H1 (cell line): ENCODE measurements at regions not wholly inside any gene's neighbourhood (a gene's known extent, or its start where the extent isn't known, plus 50 kb on each side); places are given as distances from the start of the nearest gene placed in this dataset.

ENCODE experiments used
- CTCF ChIA-PET: fragments of 300-600 bp; sonication (Branson Sonifier 250); formaldehyde crosslinking; loops from one replicate; lab custom pipeline; 2021; ENCODE audit not compliant: partially characterized antibody; lab: Charles Lee
- POLR2A ChIA-PET: fragments of 300-600 bp; sonication (Branson Sonifier 250); formaldehyde crosslinking; loops from one replicate; lab custom pipeline; 2021; ENCODE audit warnings: inconsistent platforms; ENCODE audit not compliant: partially characterized antibody; lab: Charles Lee
- DNase-seq, 2 experiments: peaks; one replicate each; pipeline versions ENCODE4 v3.0.0 to v3.0.0-alpha.2; 2010 to 2022; ENCODE audit warnings: low spot score in 2 of 2, low read depth in 1 of 2, mixed read lengths in 1 of 2
- FAIRE-seq: peaks from 2 replicates; lab custom pipeline; 2011; peaks lifted over from hg19 to GRCh38; lab: Jason Lieb, UNC
- H2AFZ ChIP-seq: 2 replicates; pipeline ENCODE4 v1.8.1; 2012; ENCODE audit warnings: low read length, inconsistent platforms
- H2AK5ac ChIP-seq: 2 replicates; pipeline ENCODE4 v1.6.1; 2013; ENCODE audit warnings: low read depth, low read length
- H2BK120ac ChIP-seq: replicated peaks from 2 replicates; pipeline ENCODE3; 2013; ENCODE audit warnings: low read depth, low read length, inconsistent platforms
- H2BK12ac ChIP-seq: 2 replicates; pipeline ENCODE4 v1.6.1; 2013; ENCODE audit warnings: low read depth, low read length
- H2BK15ac ChIP-seq: 2 replicates; pipeline ENCODE4 v1.6.1; 2013; ENCODE audit warnings: low read length
- H2BK20ac ChIP-seq: 2 replicates; pipeline ENCODE4 v1.6.1; 2013; ENCODE audit warnings: low read length
- H2BK5ac ChIP-seq: 2 replicates; pipeline ENCODE4 v1.6.1; 2013; ENCODE audit warnings: low read depth, low read length
- H3K14ac ChIP-seq: 2 replicates; pipeline ENCODE4 v1.6.1; 2013; ENCODE audit warnings: inconsistent platforms; ENCODE audit not compliant: insufficient read length
- H3K18ac ChIP-seq: 2 replicates; pipeline ENCODE4 v1.6.1; 2013; ENCODE audit warnings: low read length; ENCODE audit errors: extremely low read depth
- H3K23ac ChIP-seq: 2 replicates; pipeline ENCODE4 v1.6.1; 2013; ENCODE audit warnings: inconsistent platforms; ENCODE audit not compliant: insufficient read length
- H3K23me2 ChIP-seq: 2 replicates; pipeline ENCODE4 v1.6.1; 2013; ENCODE audit warnings: low read depth, low read length
- H3K27ac ChIP-seq: 2 replicates; pipeline ENCODE4 v1.6.1; 2011; ENCODE audit warnings: low read depth, low read length, inconsistent platforms
- H3K27me3 ChIP-seq, 4 experiments: replicated peaks in 1 of 4; 1 replicate in 1 of 4; 2 replicates in 3 of 4; pipeline versions ENCODE4 v1.6.1 to v1.8.1; 2011 to 2013; ENCODE audit warnings: low read length in 3 of 4, mild to moderate bottlenecking in 3 of 4, inconsistent platforms in 2 of 4, mixed read lengths in 2 of 4, moderate library complexity in 1 of 4; ENCODE audit not compliant: control insufficient read depth in 3 of 4, insufficient read depth in 3 of 4; ENCODE audit errors: extremely low read depth in 1 of 4
- H3K36me3 ChIP-seq, 4 experiments: 2 replicates each; pipeline versions ENCODE4 v1.6.1 to v1.8.1; 2011 to 2013; ENCODE audit warnings: mild to moderate bottlenecking in 4 of 4, low read length in 3 of 4, moderate library complexity in 2 of 4, control low read depth in 1 of 4, inconsistent platforms in 1 of 4; ENCODE audit not compliant: insufficient read depth in 4 of 4, control insufficient read depth in 2 of 4
- H3K4ac ChIP-seq: replicated peaks from 2 replicates; pipeline ENCODE3; 2013; ENCODE audit warnings: low read length, low read depth, mixed read lengths, inconsistent platforms; ENCODE audit not compliant: insufficient read length
- H3K4me1 ChIP-seq, 4 experiments: replicated peaks in 1 of 4; 1 replicate in 1 of 4; 2 replicates in 3 of 4; pipeline versions ENCODE4 v1.6.1 to v1.8.1; 2011 to 2013; ENCODE audit warnings: low read length in 3 of 4, inconsistent platforms in 2 of 4, mixed read lengths in 1 of 4; ENCODE audit not compliant: insufficient read depth in 4 of 4, control insufficient read depth in 3 of 4
- H3K4me2 ChIP-seq, 2 experiments: 2 replicates each; pipeline versions ENCODE4 v1.6.1 to v1.8.1; 2011 to 2013; ENCODE audit warnings: low read depth in 2 of 2, low read length in 2 of 2, control low read depth in 1 of 2, inconsistent platforms in 1 of 2, mild to moderate bottlenecking in 1 of 2; ENCODE audit not compliant: insufficient read depth in 1 of 2
- H3K4me3 ChIP-seq, 4 experiments: fragments of 200-600, 300-600 bp in 1 of 4; sonication (generic), shearing (Covaris generic), sonication (Bioruptor Twin) in 1 of 4; 2 replicates each; pipeline versions ENCODE4 v1.5.1 to v1.8.1; 2011 to 2016; ENCODE audit warnings: low read length in 4 of 4, low read depth in 3 of 4, control low read depth in 2 of 4, inconsistent platforms in 2 of 4, mild to moderate bottlenecking in 2 of 4, mixed read lengths in 1 of 4, moderate library complexity in 1 of 4; ENCODE audit not compliant: insufficient read depth in 2 of 4; ENCODE audit errors: extremely low read depth in 1 of 4
- H3K56ac ChIP-seq: replicated peaks from 2 replicates; pipeline ENCODE3; 2013; ENCODE audit warnings: low read depth, mild to moderate bottlenecking, mixed read lengths, low read length, inconsistent platforms; ENCODE audit not compliant: insufficient read length
- H3K79me1 ChIP-seq: 2 replicates; pipeline ENCODE4 v1.6.1; 2013; ENCODE audit warnings: low read depth, low read length, control low read depth
- H3K79me2 ChIP-seq, 2 experiments: 2 replicates each; pipeline versions ENCODE4 v1.6.1 to v1.8.1; 2012 to 2013; ENCODE audit warnings: low read length in 2 of 2, mild to moderate bottlenecking in 2 of 2, inconsistent platforms in 1 of 2; ENCODE audit not compliant: insufficient read depth in 2 of 2, control insufficient read depth in 1 of 2
- H3K9ac ChIP-seq, 4 experiments: replicated peaks in 1 of 4; 1 replicate in 1 of 4; 2 replicates in 3 of 4; pipeline versions ENCODE4 v1.6.1 to v1.8.1; 2011 to 2013; ENCODE audit warnings: low read depth in 3 of 4, low read length in 3 of 4, control low read depth in 2 of 4, mild to moderate bottlenecking in 2 of 4, moderate library complexity in 2 of 4, inconsistent platforms in 1 of 4; ENCODE audit errors: extremely low read depth in 1 of 4
- H3K9me3 ChIP-seq, 2 experiments: 2 replicates each; pipeline versions ENCODE4 v1.6.1 to v1.8.1; 2012 to 2013; ENCODE audit warnings: mild to moderate bottlenecking in 2 of 2, moderate library complexity in 2 of 2, control low read depth in 1 of 2, inconsistent platforms in 1 of 2, low read depth in 1 of 2, low read length in 1 of 2, mixed read lengths in 1 of 2; ENCODE audit not compliant: insufficient read depth in 2 of 2
- H4K20me1 ChIP-seq, 2 experiments: replicated peaks in 1 of 2; 2 replicates each; pipeline versions ENCODE3 to v1.8.1; 2011 to 2013; ENCODE audit warnings: inconsistent platforms in 2 of 2, low read length in 2 of 2, mild to moderate bottlenecking in 1 of 2; ENCODE audit not compliant: insufficient read depth in 2 of 2, control insufficient read depth in 1 of 2
- H4K5ac ChIP-seq: 2 replicates; pipeline ENCODE4 v1.6.1; 2013; ENCODE audit warnings: low read length, low read depth, mixed read lengths, inconsistent platforms; ENCODE audit not compliant: insufficient read length
- H4K8ac ChIP-seq: 2 replicates; pipeline ENCODE4 v1.8.0; 2013; ENCODE audit warnings: mild to moderate bottlenecking, moderate library complexity, low read length, inconsistent platforms; ENCODE audit not compliant: insufficient read depth; ENCODE audit errors: extremely low read depth
- H4K91ac ChIP-seq: replicated peaks from 2 replicates; pipeline ENCODE3; 2013; ENCODE audit warnings: low read length, mixed read lengths, inconsistent platforms; ENCODE audit not compliant: insufficient read length
- ATF3 ChIP-seq: IDR thresholded peaks from 2 replicates; pipeline ENCODE4 v1.6.1; 2011; ENCODE audit warnings: low read depth, mild to moderate bottlenecking, low read length; ENCODE audit not compliant: insufficient read depth
- BCL11A ChIP-seq, 2 experiments: IDR thresholded peaks; one replicate each; pipeline ENCODE4 v1.6.1; 2011; ENCODE audit warnings: low read depth in 2 of 2, low read length in 2 of 2, mild to moderate bottlenecking in 2 of 2
- BRCA1 ChIP-seq: IDR thresholded peaks from 2 replicates; pipeline ENCODE4 v1.6.1; 2012; ENCODE audit warnings: low read depth, low read length, improper control_type of control experiment
- CBX5 ChIP-seq: fragments of 300-800, 300-1000 bp; sonication (generic); IDR thresholded peaks from 2 replicates; pipeline ENCODE4 v1.7.1; 2016; ENCODE audit warnings: antibody characterized with exemption, low read length, low read depth
- CHD2 ChIP-seq: IDR thresholded peaks from 2 replicates; pipeline ENCODE4 v1.6.1; 2012; ENCODE audit warnings: low read length, improper control_type of control experiment
- KDM4A ChIP-seq: IDR thresholded peaks from one replicate; pipeline ENCODE4 v1.7.1; 2012; ENCODE audit warnings: low read depth, mild to moderate bottlenecking, moderate library complexity, low read length, inconsistent platforms; ENCODE audit not compliant: severe bottlenecking
- MAX ChIP-seq: IDR thresholded peaks from 2 replicates; pipeline ENCODE4 v1.6.1; 2012; ENCODE audit warnings: inconsistent platforms
- POLR2AphosphoS5 ChIP-seq: IDR thresholded peaks from 2 replicates; pipeline ENCODE4 v1.6.1; 2011; ENCODE audit warnings: low read depth, low read length
- RBBP5 ChIP-seq: IDR thresholded peaks from 2 replicates; pipeline ENCODE4 v1.7.1; 2012; ENCODE audit warnings: low read depth, mild to moderate bottlenecking, inconsistent platforms, low read length, moderate library complexity, borderline replicate concordance
- SIX5 ChIP-seq: IDR thresholded peaks from 2 replicates; pipeline ENCODE4 v1.6.1; 2011; ENCODE audit warnings: mild to moderate bottlenecking, low read depth, low read length
- SRF ChIP-seq: IDR thresholded peaks from 2 replicates; pipeline ENCODE4 v1.6.1; 2011; ENCODE audit warnings: mild to moderate bottlenecking, low read depth, low read length, moderate library complexity
- TCF12 ChIP-seq: IDR thresholded peaks from 2 replicates; pipeline ENCODE4 v1.6.1; 2011; ENCODE audit warnings: low read depth, mild to moderate bottlenecking, low read length
- TEAD4 ChIP-seq: IDR thresholded peaks from 2 replicates; pipeline ENCODE4 v1.6.1; 2012; ENCODE audit warnings: low read depth, low read length, inconsistent platforms, mixed read lengths
- ZNF274 ChIP-seq: IDR thresholded peaks from 2 replicates; pipeline ENCODE4 v1.7.0; 2012; ENCODE audit warnings: low read length, borderline replicate concordance; ENCODE audit errors: extremely low read depth
- WGBS, 2 experiments: shearing (Covaris generic) in 1 of 2; methylation state at CpG; one replicate each; pipeline versions ENCODE4 v1.1.6 to v1.1.7; 2013 to 2015; ENCODE audit warnings: low lambda C conversion rate in 2 of 2, mixed read lengths in 2 of 2, inconsistent platforms in 1 of 2, low coverage in 1 of 2, missing lambda C conversion rate in 1 of 2; ENCODE audit not compliant: insufficient replicate concordance in 2 of 2, insufficient coverage in 1 of 2, insufficient read length in 1 of 2; ENCODE audit errors: extremely low coverage in 1 of 2, missing lambda C conversion rate in 1 of 2; 5-methylcytosine and 5-hydroxymethylcytosine counted together

- Histone ChIP-seq H4K20me1 (no peaks in the 10 kb centered on the region), H3K4ac (no peak overlapping the region), H3K9me3 (no peaks in the 10 kb centered on the region), H2AFZ (no peak overlapping the region), H2BK20ac (no peak overlapping the region), H2BK12ac (peak overlapping the region; percentile 80; the same call in 1 of the 2 replicates), H4K5ac (no peak overlapping the region), H3K9ac (no peak overlapping the region), H2BK120ac (no peak overlapping the region), H2BK15ac (no peak overlapping the region; the same call in 1 of the 2 replicates), H3K23ac (no peak overlapping the region), H4K91ac (no peak overlapping the region), H2AK5ac (peak overlapping the region; percentile 70; the same call in 1 of the 2 replicates), H3K23me2 (no peaks in the 10 kb centered on the region), H3K4me2 (peak overlapping the region; percentile 20 to 44; a peak in 3 of 4 replicates), H3K36me3 (no peaks in the 10 kb centered on the region), H3K56ac (no peak overlapping the region), H3K27ac (no peak overlapping the region), H3K27me3 (no peaks in the 10 kb centered on the region; a peak in 1 of 7 replicates), H3K4me3 (no peak overlapping the region), H3K79me2 (no peaks in the 10 kb centered on the region), H3K18ac (no peak overlapping the region), H3K14ac (no peak overlapping the region), H3K79me1 (no peaks in the 10 kb centered on the region), H3K4me1 (peaks cover 0 to 17% (median 3%) of the 10 kb centered on the region in 4 experiments; a peak in 4 of 7 replicates), H4K8ac (no peak overlapping the region), H2BK5ac (no peak overlapping the region)
- 53% methylated on average over 5 of the region's 5 CpGs; no CpG with 5 or more reads in 1 of the 2 experiments for WGBS, 2 experiments
- CTCF ChIA-PET: interaction anchor here (0.8 to 1.8 kb wide), 4 partner anchors 10 to 182 kb away, joined by 3 to 5 read pairs (median 3); no protein-coding TSS in a partner anchor
- POLR2A ChIA-PET: no interaction called here
- DNase-seq (no peak), FAIRE-seq (peak; percentile 52)
- TF ChIP-seq SIX5 (no peak), BRCA1 (no peak), RBBP5 (no peak), ATF3 (no peak), SRF (no peak), CHD2 (no peak), CBX5 (no peak), KDM4A (no peak), ZNF274 (no peak), MAX (no peak), TEAD4 (no peak), TCF12 (no peak), BCL11A (IDR thresholded peaks at IDR 0.05; ENCODE audit: low read depth in 2 of 2, low read length in 2 of 2) (no peak), POLR2AphosphoS5 (no peak)
Measured at GRCh38 chr17:79269620-79270019, 195.0 kb downstream of the ENGASE start.
